ENCODE measurements at regions not wholly inside any gene's neighbourhood (a gene's known extent, or its start where the extent isn't known, plus 50 kb on each side); places are given as distances from the start of the nearest gene placed in this dataset.

DNA sequence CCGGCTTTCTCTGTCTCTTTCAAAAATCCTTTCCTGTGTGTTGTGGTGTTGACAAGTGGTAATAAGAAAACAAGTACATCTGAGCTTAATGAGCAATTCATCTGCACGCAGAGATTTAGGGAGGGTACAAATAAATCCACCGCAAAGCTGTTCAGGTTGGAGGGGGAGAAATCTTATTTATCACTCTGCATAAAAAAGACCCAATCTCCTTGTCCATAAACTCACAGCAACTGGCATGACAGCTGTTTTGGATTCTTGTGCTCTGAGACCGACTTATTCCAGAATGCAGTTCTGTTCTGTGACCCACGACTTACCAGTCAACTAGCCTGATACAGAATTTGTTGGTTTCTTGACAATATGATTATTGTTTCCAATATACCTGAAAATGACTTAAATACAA lies 380.1 kb downstream of the SOX11 start:
- TF ChIP-seq, protein P1, sequence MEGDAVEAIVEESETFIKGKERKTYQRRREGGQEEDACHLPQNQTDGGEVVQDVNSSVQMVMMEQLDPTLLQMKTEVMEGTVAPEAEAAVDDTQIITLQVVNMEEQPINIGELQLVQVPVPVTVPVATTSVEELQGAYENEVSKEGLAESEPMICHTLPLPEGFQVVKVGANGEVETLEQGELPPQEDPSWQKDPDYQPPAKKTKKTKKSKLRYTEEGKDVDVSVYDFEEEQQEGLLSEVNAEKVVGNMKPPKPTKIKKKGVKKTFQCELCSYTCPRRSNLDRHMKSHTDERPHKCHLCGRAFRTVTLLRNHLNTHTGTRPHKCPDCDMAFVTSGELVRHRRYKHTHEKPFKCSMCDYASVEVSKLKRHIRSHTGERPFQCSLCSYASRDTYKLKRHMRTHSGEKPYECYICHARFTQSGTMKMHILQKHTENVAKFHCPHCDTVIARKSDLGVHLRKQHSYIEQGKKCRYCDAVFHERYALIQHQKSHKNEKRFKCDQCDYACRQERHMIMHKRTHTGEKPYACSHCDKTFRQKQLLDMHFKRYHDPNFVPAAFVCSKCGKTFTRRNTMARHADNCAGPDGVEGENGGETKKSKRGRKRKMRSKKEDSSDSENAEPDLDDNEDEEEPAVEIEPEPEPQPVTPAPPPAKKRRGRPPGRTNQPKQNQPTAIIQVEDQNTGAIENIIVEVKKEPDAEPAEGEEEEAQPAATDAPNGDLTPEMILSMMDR (IDR thresholded peaks at IDR 0.05), result no peak
- TF ChIP-seq EZH2 (IDR thresholded peaks at IDR 0.05; ENCODE audit: borderline replicate concordance, insufficient read depth, low read depth, low read length, poor library complexity, severe bottlenecking), result no peak

Data from B cell (primary cell).